OCI-LY7 (cell line): ENCODE measurements at regions not wholly inside any gene's neighbourhood (a gene's known extent, or its start where the extent isn't known, plus 50 kb on each side); places are given as distances from the start of the nearest gene placed in this dataset.

ENCODE experiments used
- BruUV-seq: library from RNA; stranded (reverse); fragments of 400-500 nt; replicated peaks from 2 replicates; lab custom pipeline; 2021; lab: Mats Ljungman, UMichigan
- CTCF ChIA-PET: fragments of 300-600 bp; sonication (Branson Sonifier 250); formaldehyde crosslinking; loops from one replicate; lab custom pipeline; 2022; ENCODE audit warnings: antibody characterized with exemption; ENCODE audit not compliant: unreplicated experiment; lab: Charles Lee
- POLR2A ChIA-PET: fragments of 300-600 bp; sonication (Branson Sonifier 250); formaldehyde crosslinking; loops from one replicate; lab custom pipeline; 2022; ENCODE audit warnings: antibody characterized with exemption; lab: Charles Lee
- DNase-seq: peaks from one replicate; pipeline ENCODE4 v3.0.0-alpha.2; 2015; ENCODE audit warnings: low spot score
- H2AFZ ChIP-seq: fragments of 200-600 bp; sonication (generic), shearing (Covaris generic); 2 replicates; pipeline ENCODE4 v1.6.1; 2014; ENCODE audit warnings: mild to moderate bottlenecking, antibody characterized with exemption, low read length, moderate library complexity
- H3K27ac ChIP-seq: fragments of 200-600 bp; sonication (generic); 2 replicates; pipeline ENCODE4 v1.5.1; 2014; ENCODE audit warnings: mixed run types, low read depth, mild to moderate bottlenecking, moderate library complexity, low read length, inconsistent platforms; ENCODE audit not compliant: poor library complexity, severe bottlenecking
- H3K36me3 ChIP-seq: fragments of 200-600 bp; sonication (generic); 2 replicates; pipeline ENCODE4 v1.6.1; 2014; ENCODE audit warnings: mild to moderate bottlenecking, antibody characterized with exemption, low read length, moderate library complexity, mixed read lengths; ENCODE audit not compliant: insufficient read depth
- H3K4me1 ChIP-seq: fragments of 200-600 bp; sonication (generic); 2 replicates; pipeline ENCODE4 v1.5.1; 2014; ENCODE audit warnings: mild to moderate bottlenecking, low read length; ENCODE audit not compliant: insufficient read depth, poor library complexity, severe bottlenecking
- H3K4me2 ChIP-seq: fragments of 200-600 bp; sonication (generic); 2 replicates; pipeline ENCODE4 v1.6.1; 2014; ENCODE audit warnings: mild to moderate bottlenecking, low read length
- H3K4me3 ChIP-seq: fragments of 200-600 bp; sonication (generic); 2 replicates; pipeline ENCODE4 v1.5.1; 2014; ENCODE audit warnings: mild to moderate bottlenecking, low read depth, low read length; ENCODE audit not compliant: poor library complexity, severe bottlenecking
- H3K79me2 ChIP-seq: fragments of 200-600 bp; sonication (generic); 2 replicates; pipeline ENCODE4 v1.6.1; 2016; ENCODE audit warnings: low read depth, mild to moderate bottlenecking, low read length, moderate library complexity, mixed read lengths; ENCODE audit not compliant: insufficient read depth
- H3K9me2 ChIP-seq: fragments of 200-600 bp; sonication (generic); 2 replicates; pipeline ENCODE4 v1.6.1; 2016; ENCODE audit warnings: mild to moderate bottlenecking, low read length, mixed read lengths; ENCODE audit not compliant: insufficient read depth
- H3K9me3 ChIP-seq: fragments of 200-600 bp; sonication (generic); 2 replicates; pipeline ENCODE4 v1.6.1; 2014; ENCODE audit warnings: mild to moderate bottlenecking, mixed run types, low read length, mixed read lengths
- H4K20me1 ChIP-seq: fragments of 200-600 bp; sonication (generic); 2 replicates; pipeline ENCODE4 v1.6.1; 2014; ENCODE audit warnings: mild to moderate bottlenecking, antibody characterized with exemption, low read length, moderate library complexity, mixed read lengths; ENCODE audit not compliant: insufficient read depth
- EZH2phosphoT487 ChIP-seq: fragments of 200-600 bp; sonication (generic); IDR thresholded peaks from 2 replicates; pipeline ENCODE4 v1.6.1; 2018; ENCODE audit warnings: low read depth, borderline replicate concordance, mild to moderate bottlenecking, mixed run types, antibody characterized with exemption, low read length, moderate library complexity, mixed read lengths
- intact Hi-C: fragments of 100-400 bp; cut with micrococcal nuclease; formaldehyde crosslinking; loops from one replicate; pipeline ENCODE4 v1.10.0; 2022; ENCODE audit not compliant: unreplicated experiment
- TF ChIP-seq, protein P1 (sequence below): fragments of 200-600 bp; sonication (generic); conservative IDR thresholded peaks from 2 replicates; pipeline ENCODE4 v1.5.1; 2014; ENCODE audit warnings: mild to moderate bottlenecking, antibody characterized with exemption, low read length, moderate library complexity, mixed read lengths

DNA sequence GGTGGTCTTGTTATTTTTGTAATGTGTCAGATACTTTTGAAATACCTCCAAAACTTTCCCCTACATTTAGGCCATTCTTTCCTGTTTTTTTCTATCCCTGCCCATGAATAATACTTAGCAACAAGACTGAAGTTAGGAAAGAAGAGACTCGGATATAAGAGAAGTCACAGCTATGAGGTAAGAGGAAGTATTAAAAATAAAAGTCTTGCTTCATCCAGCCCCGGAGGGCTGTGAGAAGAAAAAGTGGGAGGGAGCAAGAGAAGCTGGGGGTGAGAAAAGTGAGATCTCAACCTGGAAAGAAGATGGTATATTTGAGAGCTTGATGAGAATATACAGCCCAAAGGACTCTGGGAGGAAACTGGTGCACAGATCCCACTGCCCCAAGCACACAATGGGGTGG lies 213.5 kb upstream of the CDIN1 start:
- H3K4me2 ChIP-seq = no peak overlapping the region
- no peak for DNase-seq
- no peaks in the 10 kb centered on the region for H3K36me3 ChIP-seq
- BruUV-seq = no TSS peak
- POLR2A ChIA-PET = no interaction called here
- no peak overlapping the region for H3K4me3 ChIP-seq
- H4K20me1 ChIP-seq = no peaks in the 10 kb centered on the region
- CTCF ChIA-PET = no interaction called here
- H3K27ac ChIP-seq = no peak overlapping the region
- H2AFZ ChIP-seq = no peak overlapping the region
- H3K9me2 ChIP-seq = no peaks in the 10 kb centered on the region
- TF ChIP-seq, protein P1, sequence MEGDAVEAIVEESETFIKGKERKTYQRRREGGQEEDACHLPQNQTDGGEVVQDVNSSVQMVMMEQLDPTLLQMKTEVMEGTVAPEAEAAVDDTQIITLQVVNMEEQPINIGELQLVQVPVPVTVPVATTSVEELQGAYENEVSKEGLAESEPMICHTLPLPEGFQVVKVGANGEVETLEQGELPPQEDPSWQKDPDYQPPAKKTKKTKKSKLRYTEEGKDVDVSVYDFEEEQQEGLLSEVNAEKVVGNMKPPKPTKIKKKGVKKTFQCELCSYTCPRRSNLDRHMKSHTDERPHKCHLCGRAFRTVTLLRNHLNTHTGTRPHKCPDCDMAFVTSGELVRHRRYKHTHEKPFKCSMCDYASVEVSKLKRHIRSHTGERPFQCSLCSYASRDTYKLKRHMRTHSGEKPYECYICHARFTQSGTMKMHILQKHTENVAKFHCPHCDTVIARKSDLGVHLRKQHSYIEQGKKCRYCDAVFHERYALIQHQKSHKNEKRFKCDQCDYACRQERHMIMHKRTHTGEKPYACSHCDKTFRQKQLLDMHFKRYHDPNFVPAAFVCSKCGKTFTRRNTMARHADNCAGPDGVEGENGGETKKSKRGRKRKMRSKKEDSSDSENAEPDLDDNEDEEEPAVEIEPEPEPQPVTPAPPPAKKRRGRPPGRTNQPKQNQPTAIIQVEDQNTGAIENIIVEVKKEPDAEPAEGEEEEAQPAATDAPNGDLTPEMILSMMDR = no peak
- TF ChIP-seq EZH2phosphoT487 = no peak
- H3K9me3 ChIP-seq = no peaks in the 10 kb centered on the region
- intact Hi-C loops = no loop called here
- H3K4me1 ChIP-seq = no peaks in the 10 kb centered on the region
- H3K79me2 ChIP-seq = no peaks in the 10 kb centered on the region

DNA sequence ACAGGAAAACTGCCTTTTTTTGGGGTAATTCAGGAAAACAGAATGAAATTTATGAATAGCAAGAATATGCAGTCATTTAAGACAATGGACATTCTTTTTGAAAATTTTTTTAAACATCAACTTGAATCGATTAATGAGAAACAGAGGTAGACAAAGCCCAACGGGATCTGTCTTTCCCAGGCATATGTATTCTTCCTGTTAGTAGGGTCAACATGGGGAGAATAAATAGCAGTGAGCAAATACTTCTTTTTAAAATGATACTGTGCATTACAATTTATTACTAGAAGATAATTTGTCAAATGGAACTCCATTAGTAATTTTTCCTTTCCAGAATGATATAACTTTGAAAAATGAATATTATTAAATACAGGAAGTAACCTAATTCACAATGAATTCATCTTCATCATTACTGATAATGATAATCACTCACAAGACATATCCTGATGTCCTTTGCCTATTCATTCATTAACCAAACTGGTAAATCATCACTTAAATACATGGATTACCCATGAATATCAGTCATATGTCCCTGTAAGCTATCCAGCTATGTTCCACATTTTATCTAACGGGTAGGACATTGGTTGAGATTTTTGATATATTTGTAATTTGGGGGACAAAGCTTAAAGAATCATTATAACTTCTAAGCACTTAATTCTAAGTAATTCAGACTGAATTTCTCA lies 209.2 kb upstream of the CDIN1 start:
- TF ChIP-seq EZH2phosphoT487 = no peak
- TF ChIP-seq, protein P1 = no peak
- POLR2A ChIA-PET = no interaction called here
- no peak overlapping the region for H3K4me2 ChIP-seq

DNA sequence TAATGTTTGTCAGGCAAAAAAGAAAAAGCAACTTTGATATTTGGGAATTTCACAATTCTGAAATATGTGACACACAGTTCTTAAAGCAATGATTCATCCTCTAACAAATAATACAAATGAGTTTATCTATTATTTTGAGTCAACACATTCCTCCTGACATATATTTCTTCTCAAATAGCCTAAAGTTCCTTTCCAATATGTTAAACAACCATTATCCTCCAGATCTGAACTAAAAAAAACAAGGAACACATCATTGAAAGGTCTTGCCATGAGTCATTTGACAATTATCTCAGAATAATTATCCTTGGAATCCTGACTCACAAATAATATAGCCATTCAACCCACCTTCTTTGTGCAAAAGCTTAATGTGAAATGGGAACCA lies 208.7 kb upstream of the CDIN1 start:
- ChIA-PET CTCF (no interaction called here), POLR2A (no interaction called here)
- no peak overlapping the region for H3K4me2 ChIP-seq

More for the DNA sequence above, 209.2 kb upstream of the CDIN1 start:
- BruUV-seq = no TSS peak
- no peaks in the 10 kb centered on the region for H4K20me1 ChIP-seq
- H3K79me2 ChIP-seq = no peaks in the 10 kb centered on the region
- H3K9me2 ChIP-seq = no peaks in the 10 kb centered on the region
- H3K4me3 ChIP-seq = no peak overlapping the region
- H2AFZ ChIP-seq = no peak overlapping the region
- no peaks in the 10 kb centered on the region for H3K4me1 ChIP-seq
- no peaks in the 10 kb centered on the region for H3K9me3 ChIP-seq
- H3K36me3 ChIP-seq = no peaks in the 10 kb centered on the region
- intact Hi-C loops = no loop called here
- CTCF ChIA-PET = no interaction called here
- H3K27ac ChIP-seq = no peak overlapping the region
- DNase-seq = no peak

More for the DNA sequence above, 208.7 kb upstream of the CDIN1 start:
- no peak for DNase-seq
- H3K9me3 ChIP-seq = no peaks in the 10 kb centered on the region
- H3K4me1 ChIP-seq = no peaks in the 10 kb centered on the region
- no TSS peak for BruUV-seq
- H2AFZ ChIP-seq = no peak overlapping the region
- no peaks in the 10 kb centered on the region for H3K9me2 ChIP-seq
- no peak for TF ChIP-seq EZH2phosphoT487
- TF ChIP-seq, protein P1 = no peak
- intact Hi-C loops = no loop called here
- no peaks in the 10 kb centered on the region for H4K20me1 ChIP-seq
- no peaks in the 10 kb centered on the region for H3K36me3 ChIP-seq
- no peak overlapping the region for H3K27ac ChIP-seq
- H3K4me3 ChIP-seq = no peak overlapping the region
- no peaks in the 10 kb centered on the region for H3K79me2 ChIP-seq
